ENCODE measurements at regions not wholly inside any gene's neighbourhood (a gene's known extent, or its start where the extent isn't known, plus 50 kb on each side); places are given as distances from the start of the nearest gene placed in this dataset.

DNA sequence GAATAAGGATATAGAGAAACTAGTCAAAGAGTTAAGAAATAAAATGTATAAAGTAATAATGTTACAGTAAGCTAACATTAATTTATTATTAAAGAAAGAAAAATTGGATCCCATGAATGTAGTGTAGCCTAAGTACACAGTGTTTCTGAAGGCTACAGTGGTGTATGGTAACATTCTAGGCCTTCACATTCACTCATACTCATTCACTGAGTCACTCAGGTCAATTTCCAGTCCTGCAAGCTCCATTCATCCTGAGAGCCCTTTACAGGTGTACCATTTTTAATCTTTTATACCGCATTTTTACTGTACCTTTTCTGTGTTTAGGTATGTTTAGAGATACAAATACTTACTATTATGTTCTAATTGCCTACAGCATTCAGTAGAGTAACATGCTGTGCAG lies 120.6 kb upstream of the AGA start:
- no peaks in the 10 kb centered on the region for H3K9me3 ChIP-seq (ENCODE audit: control insufficient read depth, insufficient read depth, low read length)
- DNase-seq (ENCODE audit: low read depth in 4 of 6, low spot score in 6 of 6), result no peak
- H3K27ac ChIP-seq (ENCODE audit: low read depth, low read length), result no peak overlapping the region
- no peaks in the 10 kb centered on the region for H3K4me1 ChIP-seq (ENCODE audit: control insufficient read depth, insufficient read depth, low read length)
- no peak overlapping the region for H3K4me3 ChIP-seq (ENCODE audit: low read depth, low read length)
- H3K36me3 ChIP-seq (ENCODE audit: control insufficient read depth, insufficient read depth, low read length), result no peaks in the 10 kb centered on the region
- no CpG with 5 or more reads among the region's 1 CpG for WGBS (ENCODE audit: insufficient coverage)
- no peaks in the 10 kb centered on the region for H3K27me3 ChIP-seq (ENCODE audit: control insufficient read depth, insufficient read depth, low read length)

DNA sequence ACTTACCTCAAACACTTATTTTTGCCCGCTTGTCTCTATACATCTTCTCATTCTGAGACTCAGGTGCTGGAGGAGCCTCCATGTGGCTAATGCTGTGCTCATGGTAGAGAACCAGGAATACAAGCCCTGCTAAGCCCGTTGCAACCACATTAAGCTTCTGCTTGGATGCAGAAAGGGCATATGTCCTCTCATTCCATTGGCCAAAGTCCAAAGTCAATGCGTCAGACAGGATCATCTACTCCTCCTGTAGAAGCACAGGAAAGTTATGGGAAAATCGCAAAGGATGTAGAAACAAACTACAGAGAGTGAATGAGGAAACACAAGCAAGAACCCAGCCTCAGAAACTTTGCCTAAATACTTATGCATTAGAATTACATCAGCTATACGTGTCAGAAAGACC lies 124.5 kb upstream of the AGA start:
- no peaks in the 10 kb centered on the region for H3K4me1 ChIP-seq (ENCODE audit: control insufficient read depth, insufficient read depth, low read length)
- no peaks in the 10 kb centered on the region for H3K36me3 ChIP-seq (ENCODE audit: control insufficient read depth, insufficient read depth, low read length)
- no peaks in the 10 kb centered on the region for H3K27me3 ChIP-seq (ENCODE audit: control insufficient read depth, insufficient read depth, low read length)
- no peak overlapping the region for H3K4me3 ChIP-seq (ENCODE audit: low read depth, low read length)
- 80% methylated on average over 1 of the region's 5 CpGs for WGBS (ENCODE audit: insufficient coverage)
- H3K27ac ChIP-seq (ENCODE audit: low read depth, low read length), result no peak overlapping the region
- H3K9me3 ChIP-seq (ENCODE audit: control insufficient read depth, insufficient read depth, low read length), result no peaks in the 10 kb centered on the region
- no peak for DNase-seq (ENCODE audit: low read depth in 4 of 6, low spot score in 6 of 6)

DNA sequence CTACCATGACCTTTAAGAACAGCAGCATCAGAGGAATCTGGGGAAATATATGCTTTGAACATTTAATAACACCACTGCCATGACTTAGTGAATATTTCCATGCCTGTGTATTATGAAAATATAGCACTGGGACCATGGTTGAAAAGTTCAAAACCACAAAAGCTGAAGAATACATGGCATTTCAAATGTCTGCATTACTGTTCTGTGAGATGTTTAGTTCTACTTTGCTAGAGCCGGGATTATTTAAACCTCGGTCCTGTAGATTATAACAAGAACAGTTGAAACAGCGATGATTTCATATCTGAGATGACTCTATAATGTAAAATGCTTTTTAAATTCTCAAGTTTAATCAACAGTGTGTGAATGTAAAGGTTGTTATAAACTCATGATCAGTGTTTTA lies 126.7 kb upstream of the AGA start:
- no peaks in the 10 kb centered on the region for H3K27me3 ChIP-seq (ENCODE audit: control insufficient read depth, insufficient read depth, low read length)
- no peaks in the 10 kb centered on the region for H3K9me3 ChIP-seq (ENCODE audit: control insufficient read depth, insufficient read depth, low read length)
- WGBS (ENCODE audit: insufficient coverage), result no CpG with 5 or more reads among the region's 3 CpGs
- no peak overlapping the region for H3K4me3 ChIP-seq (ENCODE audit: low read depth, low read length)
- DNase-seq (ENCODE audit: low read depth in 4 of 6, low spot score in 6 of 6), result no peak
- H3K36me3 ChIP-seq (ENCODE audit: control insufficient read depth, insufficient read depth, low read length), result no peaks in the 10 kb centered on the region
- no peak overlapping the region for H3K27ac ChIP-seq (ENCODE audit: low read depth, low read length)
- H3K4me1 ChIP-seq (ENCODE audit: control insufficient read depth, insufficient read depth, low read length), result no peaks in the 10 kb centered on the region

DNA sequence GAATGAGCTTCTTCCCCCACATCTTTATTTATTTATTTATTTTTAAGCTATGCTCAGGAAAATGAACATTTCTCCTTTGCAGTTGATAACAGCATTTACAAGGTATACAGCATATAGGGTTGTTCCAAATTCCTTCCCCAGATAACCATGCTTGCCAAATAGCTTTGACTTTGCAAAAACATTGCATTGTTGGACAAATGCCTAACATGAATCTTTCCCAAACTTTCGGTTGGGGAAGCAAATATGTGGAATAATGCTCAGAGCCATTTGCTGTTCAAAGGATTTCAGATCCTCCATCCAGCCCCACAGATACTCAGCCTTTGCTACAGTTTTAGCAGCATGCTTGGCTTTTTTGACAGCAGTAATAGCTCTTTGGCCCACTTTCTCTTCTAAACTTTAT lies 127.2 kb upstream of the AGA start:
- Histone ChIP-seq H3K9me3 (ENCODE audit: control insufficient read depth, insufficient read depth, low read length) (no peaks in the 10 kb centered on the region), H3K27me3 (ENCODE audit: control insufficient read depth, insufficient read depth, low read length) (no peaks in the 10 kb centered on the region), H3K27ac (ENCODE audit: low read depth, low read length) (no peak overlapping the region), H3K36me3 (ENCODE audit: control insufficient read depth, insufficient read depth, low read length) (no peaks in the 10 kb centered on the region), H3K4me1 (ENCODE audit: control insufficient read depth, insufficient read depth, low read length) (no peaks in the 10 kb centered on the region), H3K4me3 (ENCODE audit: low read depth, low read length) (no peak overlapping the region)
- peak in 1 of 6 donors; percentile 54 for DNase-seq (ENCODE audit: low read depth in 4 of 6, low spot score in 6 of 6)
- WGBS (ENCODE audit: insufficient coverage), result no CpG with 5 or more reads among the region's 1 CpG

DNA sequence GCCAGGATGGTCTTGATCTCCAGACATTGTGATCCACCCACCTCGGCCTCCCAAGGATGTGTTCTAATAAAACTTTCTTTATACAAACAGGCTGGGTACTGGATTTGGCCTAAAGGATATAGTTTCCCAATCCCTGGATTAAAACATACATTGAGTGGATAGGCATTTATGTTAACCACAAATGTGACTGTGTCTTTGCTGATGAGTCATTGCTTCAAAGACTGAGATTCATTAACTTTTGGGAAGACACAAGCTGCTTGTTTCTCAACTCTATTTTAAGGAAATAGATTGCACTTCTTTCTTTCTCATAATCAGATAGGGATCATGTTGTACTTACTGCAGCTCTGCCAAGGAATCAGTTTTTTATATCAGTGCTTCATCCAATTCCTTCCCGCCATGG lies 131.3 kb upstream of the AGA start:
- H3K27ac ChIP-seq (ENCODE audit: low read depth, low read length), result no peak overlapping the region
- H3K9me3 ChIP-seq (ENCODE audit: control insufficient read depth, insufficient read depth, low read length), result no peaks in the 10 kb centered on the region

DNA sequence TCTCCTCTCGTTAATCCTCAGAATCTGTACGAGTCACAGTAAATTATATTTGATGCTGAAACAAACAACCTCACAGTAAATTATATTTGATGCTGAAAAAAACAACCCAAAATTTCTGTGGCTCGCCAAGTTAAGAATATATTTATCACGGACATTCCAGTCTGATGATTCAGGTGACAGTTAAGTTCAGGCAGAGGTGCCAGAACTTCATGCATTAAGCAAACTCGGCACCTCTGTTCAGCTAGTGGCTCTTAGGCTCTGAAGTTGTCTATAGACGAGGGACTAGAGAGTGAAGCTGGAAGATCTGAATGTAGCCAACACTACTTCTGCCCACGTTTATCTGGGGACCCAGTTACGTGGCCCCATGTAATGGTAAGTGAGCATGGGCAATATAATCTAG lies 132.2 kb upstream of the AGA start:
- H3K36me3 ChIP-seq (ENCODE audit: control insufficient read depth, insufficient read depth, low read length), result no peaks in the 10 kb centered on the region
- H3K9me3 ChIP-seq (ENCODE audit: control insufficient read depth, insufficient read depth, low read length), result no peaks in the 10 kb centered on the region
- H3K4me1 ChIP-seq (ENCODE audit: control insufficient read depth, insufficient read depth, low read length), result no peaks in the 10 kb centered on the region
- H3K4me3 ChIP-seq (ENCODE audit: low read depth, low read length), result no peak overlapping the region
- 92% methylated on average over 5 of the region's 8 CpGs for WGBS (ENCODE audit: insufficient coverage)
- no peak for DNase-seq (ENCODE audit: low read depth in 4 of 6, low spot score in 6 of 6)
- no peak overlapping the region for H3K27ac ChIP-seq (ENCODE audit: low read depth, low read length)
- H3K27me3 ChIP-seq (ENCODE audit: control insufficient read depth, insufficient read depth, low read length), result no peaks in the 10 kb centered on the region

More for the DNA sequence above, 131.3 kb upstream of the AGA start:
- H3K27me3 ChIP-seq (ENCODE audit: control insufficient read depth, insufficient read depth, low read length), result no peaks in the 10 kb centered on the region
- H3K4me3 ChIP-seq (ENCODE audit: low read depth, low read length), result no peak overlapping the region
- no peaks in the 10 kb centered on the region for H3K36me3 ChIP-seq (ENCODE audit: control insufficient read depth, insufficient read depth, low read length)
- DNase-seq (ENCODE audit: low read depth in 4 of 6, low spot score in 6 of 6), result peak in 1 of 6 donors; percentile 48
- WGBS (ENCODE audit: insufficient coverage), result no CpG with 5 or more reads among the region's 2 CpGs
- no peaks in the 10 kb centered on the region for H3K4me1 ChIP-seq (ENCODE audit: control insufficient read depth, insufficient read depth, low read length)

DNA sequence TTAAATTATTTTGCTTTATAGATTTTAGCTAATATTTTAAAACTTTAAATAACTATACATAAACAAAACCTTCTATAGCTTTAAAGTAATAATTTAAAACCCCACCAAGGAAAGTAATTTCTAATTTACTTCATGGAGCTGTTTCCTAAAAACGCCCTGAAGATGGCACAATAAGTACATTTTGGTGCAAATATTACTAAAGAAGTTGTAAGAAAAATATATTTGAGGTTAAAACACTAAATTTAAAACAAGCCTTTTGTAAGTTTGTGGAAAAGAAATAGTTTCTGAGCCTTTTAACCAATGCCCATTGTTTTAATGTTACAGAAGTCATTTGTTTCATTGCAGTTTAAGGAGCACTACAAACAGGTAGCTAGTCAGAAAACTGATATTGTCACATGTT lies 137.4 kb upstream of the AGA start:
- H3K27me3 ChIP-seq (ENCODE audit: control insufficient read depth, insufficient read depth, low read length), result no peaks in the 10 kb centered on the region
- H3K9me3 ChIP-seq (ENCODE audit: control insufficient read depth, insufficient read depth, low read length), result no peaks in the 10 kb centered on the region
- no peak overlapping the region for H3K27ac ChIP-seq (ENCODE audit: low read depth, low read length)
- no CpG with 5 or more reads among the region's 1 CpG for WGBS (ENCODE audit: insufficient coverage)
- no peak overlapping the region for H3K4me3 ChIP-seq (ENCODE audit: low read depth, low read length)
- DNase-seq (ENCODE audit: low read depth in 4 of 6, low spot score in 6 of 6), result peak in 3 of 6 donors; percentile 17 to 76 (median 38)
- no peaks in the 10 kb centered on the region for H3K4me1 ChIP-seq (ENCODE audit: control insufficient read depth, insufficient read depth, low read length)
- no peaks in the 10 kb centered on the region for H3K36me3 ChIP-seq (ENCODE audit: control insufficient read depth, insufficient read depth, low read length)

DNA sequence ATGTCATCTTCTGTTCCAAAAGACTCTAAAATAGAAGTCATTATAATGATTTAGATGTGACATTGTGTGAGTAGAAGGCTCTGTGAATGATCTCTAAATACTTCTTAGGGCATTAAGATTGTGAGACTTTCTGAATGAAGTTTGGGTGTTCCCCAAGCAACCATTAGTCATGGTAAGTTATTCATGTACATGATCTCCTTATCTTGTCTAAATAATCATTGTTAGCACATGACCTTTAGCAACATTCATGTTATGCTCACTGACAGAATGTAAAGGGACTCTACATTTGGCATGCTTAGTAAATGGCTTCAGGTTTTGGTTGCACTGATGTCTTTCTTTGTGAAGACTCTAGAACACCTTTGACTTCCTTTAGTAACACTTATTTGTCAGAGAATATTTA lies 140.8 kb upstream of the AGA start:
- H3K9me3 ChIP-seq (ENCODE audit: control insufficient read depth, insufficient read depth, low read length), result no peaks in the 10 kb centered on the region
- no peaks in the 10 kb centered on the region for H3K36me3 ChIP-seq (ENCODE audit: control insufficient read depth, insufficient read depth, low read length)
- no peaks in the 10 kb centered on the region for H3K4me1 ChIP-seq (ENCODE audit: control insufficient read depth, insufficient read depth, low read length)
- H3K27ac ChIP-seq (ENCODE audit: low read depth, low read length), result no peak overlapping the region
- no peak overlapping the region for H3K4me3 ChIP-seq (ENCODE audit: low read depth, low read length)
- no peak for DNase-seq (ENCODE audit: low read depth in 4 of 6, low spot score in 6 of 6)
- no peaks in the 10 kb centered on the region for H3K27me3 ChIP-seq (ENCODE audit: control insufficient read depth, insufficient read depth, low read length)

DNA sequence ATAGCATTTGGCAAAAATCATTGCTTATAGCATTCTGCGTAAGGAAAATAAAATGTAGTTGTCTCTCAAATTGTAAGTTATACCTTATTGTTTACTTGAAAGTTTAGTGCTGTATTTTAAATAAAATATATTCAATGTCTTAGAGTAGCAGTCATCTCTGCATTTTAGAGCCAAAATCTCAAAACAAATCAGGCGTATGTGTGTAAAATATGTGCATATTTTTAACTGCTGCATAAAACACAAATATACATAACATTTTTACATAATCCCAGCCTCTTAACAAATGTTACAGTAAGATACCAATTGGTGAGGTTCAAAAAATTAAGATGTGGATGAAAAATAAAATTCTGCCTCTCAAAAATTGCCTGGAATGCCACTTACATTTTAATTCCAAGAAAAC lies 145.8 kb upstream of the AGA start:
- H3K4me3 ChIP-seq (ENCODE audit: low read depth, low read length), result no peak overlapping the region
- H3K27me3 ChIP-seq (ENCODE audit: control insufficient read depth, insufficient read depth, low read length), result no peaks in the 10 kb centered on the region
- no peaks in the 10 kb centered on the region for H3K9me3 ChIP-seq (ENCODE audit: control insufficient read depth, insufficient read depth, low read length)
- no peaks in the 10 kb centered on the region for H3K36me3 ChIP-seq (ENCODE audit: control insufficient read depth, insufficient read depth, low read length)
- WGBS (ENCODE audit: insufficient coverage), result no CpG with 5 or more reads among the region's 2 CpGs
- H3K27ac ChIP-seq (ENCODE audit: low read depth, low read length), result no peak overlapping the region
- DNase-seq (ENCODE audit: low read depth in 4 of 6, low spot score in 6 of 6), result peak in 1 of 6 donors; percentile 32
- H3K4me1 ChIP-seq (ENCODE audit: control insufficient read depth, insufficient read depth, low read length), result no peaks in the 10 kb centered on the region

DNA sequence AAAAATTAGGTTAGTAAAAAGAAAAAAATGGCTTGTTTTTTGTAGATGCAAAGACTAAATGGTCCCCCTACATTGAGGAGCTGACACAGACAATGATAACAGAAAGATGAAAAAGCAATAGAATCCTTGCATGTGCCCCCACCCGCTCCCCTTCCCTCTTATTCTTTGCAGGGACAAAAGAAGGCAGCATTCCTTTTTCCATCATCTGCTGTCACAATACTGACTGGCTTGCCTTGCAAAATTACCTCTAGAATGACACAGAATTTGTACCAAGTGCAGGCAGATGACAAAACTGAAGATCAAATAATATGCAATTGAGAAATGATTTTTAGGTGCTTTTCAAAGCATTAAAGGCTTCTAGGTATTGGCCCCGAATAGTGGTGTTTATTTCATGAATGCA lies 153.1 kb upstream of the AGA start:
- no peak overlapping the region for H3K27ac ChIP-seq (ENCODE audit: low read depth, low read length)
- no peaks in the 10 kb centered on the region for H3K36me3 ChIP-seq (ENCODE audit: control insufficient read depth, insufficient read depth, low read length)
- DNase-seq (ENCODE audit: low read depth in 4 of 6, low spot score in 6 of 6), result no peak
- H3K9me3 ChIP-seq (ENCODE audit: control insufficient read depth, insufficient read depth, low read length), result no peaks in the 10 kb centered on the region
- H3K4me1 ChIP-seq (ENCODE audit: control insufficient read depth, insufficient read depth, low read length), result no peaks in the 10 kb centered on the region
- H3K4me3 ChIP-seq (ENCODE audit: low read depth, low read length), result no peak overlapping the region
- no peaks in the 10 kb centered on the region for H3K27me3 ChIP-seq (ENCODE audit: control insufficient read depth, insufficient read depth, low read length)
- WGBS (ENCODE audit: insufficient coverage), result 63% methylated on average over 1 of the region's 2 CpGs

All from spinal cord (tissue), 9 donors.